ENCODE measurements at regions not wholly inside any gene's neighbourhood (a gene's known extent, or its start where the extent isn't known, plus 50 kb on each side); places are given as distances from the start of the nearest gene placed in this dataset.

- ChIA-PET POLR2A (no interaction called here), CTCF (no interaction called here)
- no peaks in the 10 kb centered on the region for H3K4me1 ChIP-seq (ENCODE audit: control insufficient read depth, insufficient read depth, low read length)
- no TSS peak for BruUV-seq (replicated peaks)
- intact Hi-C loops (cut with micrococcal nuclease; ENCODE audit: unreplicated experiment): no loop called here
- no peaks in the 10 kb centered on the region for H3K9me3 ChIP-seq (ENCODE audit: control insufficient read depth, insufficient read depth, low read depth, low read length)
- in situ Hi-C loops (cut with HindIII; ENCODE audit: low pct_unique_long_range_greater_than_20kb, low sequenced_read_pairs): no loop called here
- no peak overlapping the region for H3K27ac ChIP-seq (ENCODE audit: low read length)
- TF ChIP-seq TCF7L2 (IDR thresholded peaks at IDR 0.05; ENCODE audit: low read depth, low read length) (no peak), CTCF (IDR thresholded peaks at IDR 0.05) (no peak), REST (IDR thresholded peaks at IDR 0.05; ENCODE audit: insufficient read depth in 1 of 2, low read depth in 2 of 2, low read length in 1 of 2) (no peak), POLR2AphosphoS5 (IDR thresholded peaks at IDR 0.05; ENCODE audit: low read depth, low read length) (no peak), SIN3A (IDR thresholded peaks at IDR 0.05; ENCODE audit: borderline replicate concordance, insufficient read depth, low read depth, low read length) (no peak)
- DNase-seq (ENCODE audit: low read depth, low spot score): no peak
- H3K4me3 ChIP-seq (ENCODE audit: low read depth in 2 of 2, low read length in 2 of 2): no peak overlapping the region
- no peaks in the 10 kb centered on the region for H3K36me3 ChIP-seq (ENCODE audit: control insufficient read depth, insufficient read depth, low read length)
- no peaks in the 10 kb centered on the region for H3K27me3 ChIP-seq (ENCODE audit: control insufficient read depth, insufficient read depth, low read length)
- no peak for ATAC-seq
Measured at GRCh38 chr2:238716171-238716570, 131.7 kb upstream of the TWIST2 start.

GRCh38 chr2:238716585-238716984, 131.3 kb upstream of the TWIST2 start:
- BruUV-seq (replicated peaks): no TSS peak
- intact Hi-C loops (cut with micrococcal nuclease; ENCODE audit: unreplicated experiment): no loop called here

GRCh38 chr2:238717084-238717483, 130.8 kb upstream of the TWIST2 start:
- TF ChIP-seq SIN3A (IDR thresholded peaks at IDR 0.05; ENCODE audit: borderline replicate concordance, insufficient read depth, low read depth, low read length): no peak
- no peaks in the 10 kb centered on the region for H3K27me3 ChIP-seq (ENCODE audit: control insufficient read depth, insufficient read depth, low read length)
- no TSS peak for BruUV-seq (replicated peaks)
- CTCF ChIA-PET: no interaction called here
- H3K27ac ChIP-seq (ENCODE audit: low read length): no peak overlapping the region
- no peaks in the 10 kb centered on the region for H3K9me3 ChIP-seq (ENCODE audit: control insufficient read depth, insufficient read depth, low read depth, low read length)
- in situ Hi-C loops (cut with HindIII; ENCODE audit: low pct_unique_long_range_greater_than_20kb, low sequenced_read_pairs) (no loop called here), intact Hi-C loops (cut with micrococcal nuclease; ENCODE audit: unreplicated experiment) (no loop called here)
- ATAC-seq (no peak), DNase-seq (ENCODE audit: low read depth, low spot score) (no peak)
- H3K4me3 ChIP-seq (ENCODE audit: low read depth in 2 of 2, low read length in 2 of 2): no peak overlapping the region
- POLR2A ChIA-PET: no interaction called here
- H3K4me1 ChIP-seq (ENCODE audit: control insufficient read depth, insufficient read depth, low read length): no peaks in the 10 kb centered on the region
- H3K36me3 ChIP-seq (ENCODE audit: control insufficient read depth, insufficient read depth, low read length): no peaks in the 10 kb centered on the region

More at GRCh38 chr2:238716585-238716984, 131.3 kb upstream of the TWIST2 start:
- CTCF ChIA-PET: no interaction called here
- Histone ChIP-seq H3K27me3 (ENCODE audit: control insufficient read depth, insufficient read depth, low read length) (no peaks in the 10 kb centered on the region), H3K4me1 (ENCODE audit: control insufficient read depth, insufficient read depth, low read length) (no peaks in the 10 kb centered on the region), H3K36me3 (ENCODE audit: control insufficient read depth, insufficient read depth, low read length) (no peaks in the 10 kb centered on the region), H3K9me3 (ENCODE audit: control insufficient read depth, insufficient read depth, low read depth, low read length) (no peaks in the 10 kb centered on the region), H3K27ac (ENCODE audit: low read length) (no peak overlapping the region), H3K4me3 (ENCODE audit: low read depth in 2 of 2, low read length in 2 of 2) (no peak overlapping the region)
- in situ Hi-C loops (cut with HindIII; ENCODE audit: low pct_unique_long_range_greater_than_20kb, low sequenced_read_pairs): no loop called here
- POLR2A ChIA-PET: no interaction called here
- DNase-seq (ENCODE audit: low read depth, low spot score) (no peak), ATAC-seq (no peak)
- TF ChIP-seq POLR2AphosphoS5 (IDR thresholded peaks at IDR 0.05; ENCODE audit: low read depth, low read length): no peak
